Right cardiac atrium (tissue), 5 donors: ENCODE measurements at regions not wholly inside any gene's neighbourhood (a gene's known extent, or its start where the extent isn't known, plus 50 kb on each side); places are given as distances from the start of the nearest gene placed in this dataset.
"Not testable (repeated sequence)": the region's sequence is repeated elsewhere in the genome, so short reads cannot be mapped to it uniquely, and the experiment has no call there.

Experiments
- ATAC-seq, 2 donors: fragments of 200-7000 bp; cut with Tn5 transposase; one replicate each; pipeline versions ENCODE4 v1.8.0 to v1.9.1; 2020; ENCODE audit warnings: moderate library complexity in 2 of 2, mild to moderate bottlenecking in 1 of 2
- DNase-seq, 3 donors: peaks; one replicate each; pipeline ENCODE4 v3.0.0-alpha.2; 2020
- H3K27ac ChIP-seq: one replicate; pipeline ENCODE4 v1.5.1; 2013; ENCODE audit warnings: mild to moderate bottlenecking, low read length, control low read depth, moderate library complexity
- H3K27me3 ChIP-seq: one replicate; pipeline ENCODE4 v1.6.1; 2013; ENCODE audit not compliant: control insufficient read depth, insufficient read depth
- H3K4me1 ChIP-seq: one replicate; pipeline ENCODE4 v1.6.1; 2013; ENCODE audit warnings: low read length; ENCODE audit not compliant: control insufficient read depth, insufficient read depth
- H3K4me3 ChIP-seq: one replicate; pipeline ENCODE4 v1.5.1; 2013; ENCODE audit warnings: low read length, control low read depth
- H3K9me3 ChIP-seq: one replicate; pipeline ENCODE4 v1.6.1; 2013; ENCODE audit warnings: low read length; ENCODE audit not compliant: control insufficient read depth
- WGBS: extraction: QIAGEN DNeasy Blood & Tissue Kit; methylation state at CpG from one replicate; pipeline ENCODE4 v1.1.7; 2013; 5-methylcytosine and 5-hydroxymethylcytosine counted together
- intact Hi-C, 4 donors: fragments of 100-400 bp; cut with DNase I; formaldehyde crosslinking; loops; one replicate each; pipeline versions ENCODE4 v1.11.0 to v1.14.0; 2022 to 2023
- donor health status: healthy with polysubstance abuse.
- donor health status: DM: no; HTN: yes; CAD: no.
- donor health status: DM: no; HTN: no; CAD: no.
- donor health status: DM: no; HTN: yes; CAD: no; lungs with severe emphysema.
- donor health status: DM: yes; HTN: yes; CAD: no.

- ATAC-seq (no peak), DNase-seq (no peak)
- H3K27ac ChIP-seq, result no peak overlapping the region
- intact Hi-C loops, result no loop called here
- H3K4me3 ChIP-seq, result no peak overlapping the region
- WGBS, result 93% methylated on average over 3 of the region's 3 CpGs
- H3K27me3 ChIP-seq, result no peaks in the 10 kb centered on the region
- no peaks in the 10 kb centered on the region for H3K9me3 ChIP-seq
- H3K4me1 ChIP-seq, result no peaks in the 10 kb centered on the region
Observed at GRCh38 chr6:111943726-111944125, 70.5 kb upstream of the FYN start.

- WGBS, result 80% methylated on average over 2 of the region's 2 CpGs
- Histone ChIP-seq H3K4me1 (no peaks in the 10 kb centered on the region), H3K27me3 (no peaks in the 10 kb centered on the region), H3K9me3 (no peaks in the 10 kb centered on the region), H3K27ac (no peak overlapping the region), H3K4me3 (no peak overlapping the region)
- ATAC-seq (no peak), DNase-seq (no peak)
- intact Hi-C loops, result no loop called here
Observed at GRCh38 chr6:111944541-111944940, 71.3 kb upstream of the FYN start.

- ATAC-seq (no peak), DNase-seq (no peak)
- Histone ChIP-seq H3K9me3 (no peaks in the 10 kb centered on the region), H3K27me3 (no peaks in the 10 kb centered on the region), H3K4me3 (no peak overlapping the region), H3K4me1 (peaks cover 4% of the 10 kb centered on the region), H3K27ac (no peak overlapping the region)
- intact Hi-C loops, result no loop called here
- 89% methylated on average over 3 of the region's 3 CpGs for WGBS
Observed at GRCh38 chr6:111949546-111949945, 76.3 kb upstream of the FYN start.

- H3K4me1 ChIP-seq, ATAC-seq, DNase-seq, H3K9me3 ChIP-seq, intact Hi-C loops, H3K4me3 ChIP-seq, H3K27me3 ChIP-seq, H3K27ac ChIP-seq: not testable (repeated sequence)
- 73% methylated on average over 3 of the region's 3 CpGs for WGBS
Observed at GRCh38 chr6:111949984-111950383, 76.7 kb upstream of the FYN start.

- Histone ChIP-seq H3K4me1 (peaks cover 4% of the 10 kb centered on the region), H3K27ac (no peak overlapping the region), H3K4me3 (no peak overlapping the region), H3K27me3 (no peaks in the 10 kb centered on the region), H3K9me3 (no peaks in the 10 kb centered on the region)
- DNase-seq (peak; percentile 33 to 73 (median 69)), ATAC-seq (peak; percentile 37 to 47)
- WGBS, result 62% methylated on average over 11 of the region's 11 CpGs
- intact Hi-C loops, result no loop called here
Observed at GRCh38 chr6:111950661-111951496, 77.6 kb upstream of the FYN start.

- 55% methylated on average over 7 of the region's 7 CpGs for WGBS
- no peaks in the 10 kb centered on the region for H3K27me3 ChIP-seq
- ATAC-seq, result no peak
- H3K27ac ChIP-seq, result no peak overlapping the region
- no peak overlapping the region for H3K4me3 ChIP-seq
- intact Hi-C loops, result no loop called here
- H3K4me1 ChIP-seq, result peaks cover 4% of the 10 kb centered on the region
- no peak for DNase-seq
- no peaks in the 10 kb centered on the region for H3K9me3 ChIP-seq
Observed at GRCh38 chr6:111951497-111952085, 78.3 kb upstream of the FYN start.

GRCh38 chr6:111952274-111952673 is 79.0 kb upstream of the FYN start:
- Histone ChIP-seq H3K27me3 (no peaks in the 10 kb centered on the region), H3K9me3 (no peaks in the 10 kb centered on the region), H3K4me3 (no peak overlapping the region), H3K27ac (no peak overlapping the region), H3K4me1 (peaks cover 4% of the 10 kb centered on the region)
- 47% methylated on average over 5 of the region's 5 CpGs for WGBS
- ATAC-seq (no peak), DNase-seq (no peak)
- intact Hi-C loops, result no loop called here

- DNase-seq (no peak), ATAC-seq (peak; percentile 49 to 55)
- Histone ChIP-seq H3K9me3 (no peaks in the 10 kb centered on the region), H3K4me3 (no peak overlapping the region), H3K27ac (no peak overlapping the region), H3K4me1 (peaks cover 4% of the 10 kb centered on the region), H3K27me3 (no peaks in the 10 kb centered on the region)
- WGBS, result 76% methylated on average over 4 of the region's 4 CpGs
- intact Hi-C loops, result no loop called here
Observed at GRCh38 chr6:111952821-111953540, 79.7 kb upstream of the FYN start.

GRCh38 chr6:111956098-111956497 is 82.8 kb upstream of the FYN start:
- intact Hi-C loops, result no loop called here
- no peak for ATAC-seq

GRCh38 chr6:111957623-111958315 is 84.5 kb upstream of the FYN start:
- WGBS, result 72% methylated on average over 10 of the region's 10 CpGs
- H3K27ac ChIP-seq, result no peak overlapping the region
- no peaks in the 10 kb centered on the region for H3K9me3 ChIP-seq
- intact Hi-C loops, result no loop called here
- no peak overlapping the region for H3K4me3 ChIP-seq
- DNase-seq, result no peak
- no peaks in the 10 kb centered on the region for H3K4me1 ChIP-seq
- H3K27me3 ChIP-seq, result no peaks in the 10 kb centered on the region
- ATAC-seq, result no peak

More at GRCh38 chr6:111956098-111956497, 82.8 kb upstream of the FYN start:
- no peak for DNase-seq
- H3K27ac ChIP-seq, result no peak overlapping the region
- WGBS, result 86% methylated on average over 2 of the region's 2 CpGs
- H3K27me3 ChIP-seq, result no peaks in the 10 kb centered on the region
- no peaks in the 10 kb centered on the region for H3K9me3 ChIP-seq
- H3K4me1 ChIP-seq, result no peaks in the 10 kb centered on the region
- H3K4me3 ChIP-seq, result no peak overlapping the region

GRCh38 chr6:111958534-111958933 is 85.3 kb upstream of the FYN start:
- Histone ChIP-seq H3K4me1 (no peaks in the 10 kb centered on the region), H3K4me3 (no peak overlapping the region), H3K27me3 (no peaks in the 10 kb centered on the region), H3K9me3 (no peaks in the 10 kb centered on the region), H3K27ac (no peak overlapping the region)
- WGBS, result 81% methylated on average over 4 of the region's 4 CpGs
- ATAC-seq (no peak), DNase-seq (no peak)
- intact Hi-C loops, result no loop called here
